ENCODE measurements at regions not wholly inside any gene's neighbourhood (a gene's known extent, or its start where the extent isn't known, plus 50 kb on each side); places are given as distances from the start of the nearest gene placed in this dataset.

GRCh38 chr3:78459796-78460195 lies 1308.0 kb downstream of the ROBO1 start:
- no peak for TF ChIP-seq EZH2phosphoT487 (IDR thresholded peaks at IDR 0.05; ENCODE audit: borderline replicate concordance, low read depth, low read length)
- no peak for TF ChIP-seq CTCF (conservative IDR thresholded peaks at IDR 0.05; ENCODE audit: low read length)
- Histone ChIP-seq H2AFZ (ENCODE audit: low read length) (no peak overlapping the region), H3K4me2 (ENCODE audit: low read length) (no peak overlapping the region), H3K79me2 (ENCODE audit: insufficient read depth, low read depth, low read length) (no peaks in the 10 kb centered on the region), H4K20me1 (ENCODE audit: insufficient read depth, low read length) (no peaks in the 10 kb centered on the region), H3K9me3 (ENCODE audit: low read length) (no peaks in the 10 kb centered on the region), H3K4me1 (ENCODE audit: insufficient read depth, low read length, poor library complexity, severe bottlenecking) (no peaks in the 10 kb centered on the region), H3K9me2 (ENCODE audit: insufficient read depth, low read length) (no peaks in the 10 kb centered on the region), H3K36me3 (ENCODE audit: insufficient read depth, low read length) (no peaks in the 10 kb centered on the region), H3K27ac (ENCODE audit: low read depth, low read length, poor library complexity, severe bottlenecking) (no peak overlapping the region), H3K4me3 (ENCODE audit: low read depth, low read length, poor library complexity, severe bottlenecking) (no peak overlapping the region)
- ChIA-PET POLR2A (interaction anchor here (1.2 kb wide), 1 partner anchor 10 kb away, joined by 5 read pairs; no protein-coding TSS in a partner anchor), CTCF (ENCODE audit: unreplicated experiment) (no interaction called here)
- BruUV-seq (replicated peaks) = no TSS peak
- DNase-seq (ENCODE audit: low spot score) = no peak
- intact Hi-C loops (cut with micrococcal nuclease; ENCODE audit: unreplicated experiment) = no loop called here

- no peak overlapping the region for H3K27ac ChIP-seq (ENCODE audit: low read depth, low read length, poor library complexity, severe bottlenecking)
- ChIA-PET POLR2A (no interaction called here), CTCF (ENCODE audit: unreplicated experiment) (no interaction called here)
- no peaks in the 10 kb centered on the region for H3K79me2 ChIP-seq (ENCODE audit: insufficient read depth, low read depth, low read length)
- TF ChIP-seq CTCF (conservative IDR thresholded peaks at IDR 0.05; ENCODE audit: low read length) (no peak), EZH2phosphoT487 (IDR thresholded peaks at IDR 0.05; ENCODE audit: borderline replicate concordance, low read depth, low read length) (no peak)
- H4K20me1 ChIP-seq (ENCODE audit: insufficient read depth, low read length) = no peaks in the 10 kb centered on the region
- no peaks in the 10 kb centered on the region for H3K36me3 ChIP-seq (ENCODE audit: insufficient read depth, low read length)
- H3K4me2 ChIP-seq (ENCODE audit: low read length) = no peak overlapping the region
- BruUV-seq (replicated peaks) = no TSS peak
- no peak overlapping the region for H3K4me3 ChIP-seq (ENCODE audit: low read depth, low read length, poor library complexity, severe bottlenecking)
- no peaks in the 10 kb centered on the region for H3K9me3 ChIP-seq (ENCODE audit: low read length)
- no peaks in the 10 kb centered on the region for H3K9me2 ChIP-seq (ENCODE audit: insufficient read depth, low read length)
- H2AFZ ChIP-seq (ENCODE audit: low read length) = no peak overlapping the region
- H3K4me1 ChIP-seq (ENCODE audit: insufficient read depth, low read length, poor library complexity, severe bottlenecking) = no peaks in the 10 kb centered on the region
- DNase-seq (ENCODE audit: low spot score) = no peak
- intact Hi-C loops (cut with micrococcal nuclease; ENCODE audit: unreplicated experiment) = no loop called here
Observed at GRCh38 chr3:78462021-78462420, 1305.8 kb downstream of the ROBO1 start.

- POLR2A ChIA-PET = no interaction called here
- no peaks in the 10 kb centered on the region for H3K9me2 ChIP-seq (ENCODE audit: insufficient read depth, low read length)
Observed at GRCh38 chr3:78476076-78476475, 1291.7 kb downstream of the ROBO1 start.

More at GRCh38 chr3:78476076-78476475, 1291.7 kb downstream of the ROBO1 start:
- no peak overlapping the region for H3K4me2 ChIP-seq (ENCODE audit: low read length)
- H3K27ac ChIP-seq (ENCODE audit: low read depth, low read length, poor library complexity, severe bottlenecking) = no peak overlapping the region
- H3K9me3 ChIP-seq (ENCODE audit: low read length) = no peaks in the 10 kb centered on the region; the same call in 1 of the 2 replicates
- TF ChIP-seq EZH2phosphoT487 (IDR thresholded peaks at IDR 0.05; ENCODE audit: borderline replicate concordance, low read depth, low read length) (no peak), CTCF (conservative IDR thresholded peaks at IDR 0.05; ENCODE audit: low read length) (no peak)
- H3K79me2 ChIP-seq (ENCODE audit: insufficient read depth, low read depth, low read length) = no peaks in the 10 kb centered on the region
- no peaks in the 10 kb centered on the region for H4K20me1 ChIP-seq (ENCODE audit: insufficient read depth, low read length)
- no peaks in the 10 kb centered on the region for H3K36me3 ChIP-seq (ENCODE audit: insufficient read depth, low read length)
- BruUV-seq (replicated peaks) = no TSS peak
- intact Hi-C loops (cut with micrococcal nuclease; ENCODE audit: unreplicated experiment) = no loop called here
- H2AFZ ChIP-seq (ENCODE audit: low read length) = no peak overlapping the region
- CTCF ChIA-PET (ENCODE audit: unreplicated experiment) = no interaction called here
- H3K4me1 ChIP-seq (ENCODE audit: insufficient read depth, low read length, poor library complexity, severe bottlenecking) = no peaks in the 10 kb centered on the region
- DNase-seq (ENCODE audit: low spot score) = no peak
- no peak overlapping the region for H3K4me3 ChIP-seq (ENCODE audit: low read depth, low read length, poor library complexity, severe bottlenecking)
